MM.1S (cell line): ENCODE measurements at regions not wholly inside any gene's neighbourhood (a gene's known extent, or its start where the extent isn't known, plus 50 kb on each side); places are given as distances from the start of the nearest gene placed in this dataset.

Experiments
- DNase-seq: peaks from one replicate; pipeline ENCODE4 v3.0.0-alpha.2; 2015
- H2AFZ ChIP-seq: fragments of 300-600 bp; sonication (generic); 2 replicates; pipeline ENCODE4 v1.6.0; 2016; ENCODE audit warnings: antibody characterized with exemption, low read length
- H3F3A ChIP-seq: fragments of 300-600 bp; sonication (generic); 2 replicates; pipeline ENCODE4 v1.6.1; 2016; ENCODE audit warnings: mild to moderate bottlenecking, antibody characterized with exemption, low read length, moderate library complexity, mixed read lengths; ENCODE audit not compliant: insufficient read depth
- H3K27ac ChIP-seq: fragments of 300-600 bp; sonication (generic); 2 replicates; pipeline ENCODE4 v1.5.1; 2016; ENCODE audit warnings: mild to moderate bottlenecking, low read length
- H3K27me3 ChIP-seq: fragments of 300-600 bp; sonication (generic); replicated peaks from 2 replicates; pipeline ENCODE4 v1.6.0; 2016; ENCODE audit warnings: low read length; ENCODE audit not compliant: insufficient read depth
- H3K36me3 ChIP-seq: fragments of 300-600 bp; sonication (generic); replicated peaks from 2 replicates; pipeline ENCODE4 v1.6.1; 2016; ENCODE audit warnings: mild to moderate bottlenecking, low read length, mixed read lengths; ENCODE audit not compliant: insufficient read depth
- H3K4me1 ChIP-seq: fragments of 300-600 bp; sonication (generic); 2 replicates; pipeline ENCODE4 v1.6.1; 2016; ENCODE audit warnings: low read length, mixed read lengths
- H3K4me2 ChIP-seq: fragments of 300-600 bp; sonication (generic); 2 replicates; pipeline ENCODE4 v1.6.0; 2016; ENCODE audit warnings: low read depth, low read length
- H3K4me3 ChIP-seq: fragments of 300-600 bp; sonication (generic); 2 replicates; pipeline ENCODE4 v1.5.1; 2016; ENCODE audit warnings: low read length, mixed read lengths
- H3K79me2 ChIP-seq: fragments of 300-600 bp; sonication (generic); 2 replicates; pipeline ENCODE4 v1.6.1; 2016; ENCODE audit warnings: mixed run types, low read length, mixed read lengths
- H3K9ac ChIP-seq: fragments of 300-600 bp; sonication (generic); 2 replicates; pipeline ENCODE4 v1.6.1; 2016; ENCODE audit warnings: low read length, mixed read lengths
- H3K9me2 ChIP-seq: fragments of 300-600 bp; sonication (generic); replicated peaks from 2 replicates; pipeline ENCODE4 v1.6.1; 2016; ENCODE audit warnings: mild to moderate bottlenecking, low read length, mixed read lengths; ENCODE audit not compliant: insufficient read depth
- H3K9me3 ChIP-seq: fragments of 300-600 bp; sonication (generic); replicated peaks from 2 replicates; pipeline ENCODE4 v1.6.1; 2016; ENCODE audit warnings: mild to moderate bottlenecking, low read length, mixed read lengths; ENCODE audit not compliant: insufficient read depth
- H4K20me1 ChIP-seq: fragments of 300-600 bp; sonication (generic); 2 replicates; pipeline ENCODE4 v1.6.1; 2016; ENCODE audit warnings: mild to moderate bottlenecking, low read length, moderate library complexity, mixed read lengths; ENCODE audit not compliant: insufficient read depth
- CTCF ChIP-seq: fragments of 300-600 bp; sonication (generic); IDR thresholded peaks from 2 replicates; pipeline ENCODE4 v1.5.1; 2016; ENCODE audit warnings: antibody characterized with exemption, low read length, mixed read lengths
- EZH2 ChIP-seq: fragments of 300-600 bp; sonication (generic); optimal IDR thresholded peaks from 2 replicates; pipeline ENCODE3; 2017; ENCODE audit warnings: low read depth, mild to moderate bottlenecking, antibody characterized with exemption, low read length, mixed read lengths
- EZH2phosphoT487 ChIP-seq: fragments of 300-600 bp; sonication (generic); IDR thresholded peaks from 2 replicates; pipeline ENCODE4 v1.6.1; 2018; ENCODE audit warnings: antibody characterized with exemption, low read length

GRCh38 chr17:53148058-53148457 is 674.7 kb upstream of the KIF2B start:
- H4K20me1 ChIP-seq = no peaks in the 10 kb centered on the region
- no peak overlapping the region for H3K4me3 ChIP-seq
- no peaks in the 10 kb centered on the region for H3K36me3 ChIP-seq
- H3K9ac ChIP-seq = no peak overlapping the region
- no peaks in the 10 kb centered on the region for H3K27me3 ChIP-seq
- H3K9me2 ChIP-seq = no peaks in the 10 kb centered on the region
- no peaks in the 10 kb centered on the region for H3K9me3 ChIP-seq
- no peak overlapping the region for H3K27ac ChIP-seq
- peaks cover 30% of the 10 kb centered on the region for H3K4me1 ChIP-seq
- no peak for DNase-seq
- TF ChIP-seq EZH2 (no peak), CTCF (no peak), EZH2phosphoT487 (no peak)
- H2AFZ ChIP-seq = no peak overlapping the region
- no peak overlapping the region for H3K4me2 ChIP-seq
- H3F3A ChIP-seq = no peaks in the 10 kb centered on the region; the same call in 1 of the 2 replicates
- no peaks in the 10 kb centered on the region for H3K79me2 ChIP-seq

- no peaks in the 10 kb centered on the region for H3F3A ChIP-seq
- H2AFZ ChIP-seq = peak overlapping the region; percentile 46
- H3K9me3 ChIP-seq = no peaks in the 10 kb centered on the region
- DNase-seq = peak; percentile 49
- no peak overlapping the region for H3K9ac ChIP-seq
- no peak for TF ChIP-seq EZH2
- H3K27ac ChIP-seq = no peak overlapping the region
- H3K4me2 ChIP-seq = peak overlapping the region; percentile 31; the same call in 1 of the 2 replicates
- H3K4me3 ChIP-seq = 0 out of 2 replicates have a peak overlapping the region, but pooled peaks have one; percentile 11
- no peaks in the 10 kb centered on the region for H3K36me3 ChIP-seq
- no peaks in the 10 kb centered on the region for H3K9me2 ChIP-seq
- no peaks in the 10 kb centered on the region for H4K20me1 ChIP-seq
- no peaks in the 10 kb centered on the region for H3K79me2 ChIP-seq
- H3K4me1 ChIP-seq = peaks cover 17% of the 10 kb centered on the region
- H3K27me3 ChIP-seq = no peaks in the 10 kb centered on the region
Observed at GRCh38 chr17:53142890-53143289, 679.8 kb upstream of the KIF2B start.

DNA sequence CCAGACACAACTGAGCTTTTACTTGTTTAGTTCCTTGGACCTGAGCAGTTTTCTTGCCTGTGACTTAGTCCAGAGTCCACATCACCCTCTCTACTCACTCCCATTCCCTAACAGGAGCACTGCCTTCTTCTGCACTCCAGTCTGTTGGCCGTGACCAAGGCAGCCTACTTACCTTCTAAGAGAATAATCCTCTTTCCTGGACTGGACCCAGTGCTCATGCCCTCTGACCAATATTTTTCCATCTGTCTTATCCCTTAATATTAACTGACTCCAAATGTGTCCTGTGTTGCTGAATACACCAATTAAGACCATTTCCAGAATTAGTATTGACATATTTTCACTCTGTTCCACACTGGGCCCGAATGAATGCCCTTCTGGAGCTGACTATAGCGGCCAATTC is 681.0 kb upstream of the KIF2B start:
- Histone ChIP-seq H3K27ac (no peak overlapping the region), H3F3A (no peaks in the 10 kb centered on the region), H3K79me2 (no peaks in the 10 kb centered on the region), H3K27me3 (no peaks in the 10 kb centered on the region), H3K9ac (no peak overlapping the region), H3K4me1 (peaks cover 20% of the 10 kb centered on the region), H3K4me2 (no peak overlapping the region), H3K36me3 (no peaks in the 10 kb centered on the region), H3K9me3 (no peaks in the 10 kb centered on the region), H4K20me1 (no peaks in the 10 kb centered on the region), H3K4me3 (no peak overlapping the region), H2AFZ (no peak overlapping the region), H3K9me2 (no peaks in the 10 kb centered on the region)
- DNase-seq = no peak
- TF ChIP-seq EZH2 (no peak), EZH2phosphoT487 (no peak), CTCF (no peak)

GRCh38 chr17:53141280-53141679 is 681.4 kb upstream of the KIF2B start:
- Histone ChIP-seq H2AFZ (no peak overlapping the region), H3K79me2 (no peaks in the 10 kb centered on the region), H3K9ac (no peak overlapping the region), H3K27ac (no peak overlapping the region), H3F3A (no peaks in the 10 kb centered on the region), H4K20me1 (no peaks in the 10 kb centered on the region), H3K4me1 (peaks cover 20% of the 10 kb centered on the region), H3K4me2 (no peak overlapping the region), H3K9me2 (no peaks in the 10 kb centered on the region), H3K4me3 (no peak overlapping the region), H3K9me3 (no peaks in the 10 kb centered on the region), H3K27me3 (no peaks in the 10 kb centered on the region), H3K36me3 (no peaks in the 10 kb centered on the region)
- no peak for DNase-seq
- TF ChIP-seq EZH2phosphoT487 (no peak), EZH2 (no peak)
